Fibroblast of peridontal ligament (primary cell): ENCODE measurements at regions not wholly inside any gene's neighbourhood (a gene's known extent, or its start where the extent isn't known, plus 50 kb on each side); places are given as distances from the start of the nearest gene placed in this dataset.

ENCODE experiments used
- DNase-seq: peaks from one replicate; pipeline ENCODE4 v3.0.0-alpha.2; 2010; ENCODE audit errors: extremely low read depth

GRCh38 chr2:9156483-9156882, 50.1 kb upstream of the ASAP2 start:
- DNase-seq = no peak

- DNase-seq = no peak
Observed at GRCh38 chr2:9154061-9154460, 52.6 kb upstream of the ASAP2 start.

- no peak for DNase-seq
Observed at GRCh38 chr2:9153643-9153980, 53.0 kb upstream of the ASAP2 start.

- peak; percentile 33 for DNase-seq
Observed at GRCh38 chr2:9152975-9153642, 53.5 kb upstream of the ASAP2 start.

DNA sequence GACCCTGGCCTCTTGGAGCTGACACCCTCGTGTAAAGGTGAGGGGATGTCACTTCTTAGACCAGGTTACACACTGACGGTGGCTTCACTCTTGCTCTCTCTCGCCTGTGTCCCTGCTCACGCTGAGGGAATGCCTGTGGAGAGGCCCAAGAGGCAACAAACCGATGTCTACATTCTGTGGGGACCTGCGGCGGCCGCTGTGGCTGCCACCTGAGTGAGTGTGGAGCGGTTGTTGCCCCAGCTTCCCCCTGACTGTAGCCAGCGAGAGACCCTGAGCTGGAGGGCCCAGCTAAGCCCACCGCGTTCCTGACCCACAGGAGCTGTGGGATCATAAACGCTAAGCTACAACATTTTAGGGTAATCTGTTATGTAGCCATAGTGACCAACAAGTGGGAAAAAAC, 55.7 kb upstream of the ASAP2 start:
- no peak for DNase-seq

DNA sequence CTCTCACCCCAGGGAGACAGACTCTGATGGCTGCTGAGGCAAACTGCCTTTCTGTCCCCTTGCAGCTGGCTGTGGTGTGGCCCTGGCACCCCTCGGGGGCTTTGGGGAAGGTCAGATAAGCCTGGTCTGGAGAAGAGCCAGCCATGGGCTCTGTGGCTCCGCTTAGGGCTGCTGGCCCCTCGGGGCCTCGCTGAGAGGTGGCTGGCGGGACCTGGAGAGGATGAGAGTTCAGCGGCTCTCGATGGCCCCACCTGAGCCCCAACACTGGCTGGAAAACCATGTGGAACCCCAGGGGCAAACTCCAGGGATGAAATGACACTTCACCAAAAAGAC, 56.1 kb upstream of the ASAP2 start:
- DNase-seq = no peak

GRCh38 chr2:9149726-9150567, 56.7 kb upstream of the ASAP2 start:
- no peak for DNase-seq

GRCh38 chr2:9149388-9149660, 57.3 kb upstream of the ASAP2 start:
- DNase-seq = no peak

GRCh38 chr2:9146646-9147045, 60.0 kb upstream of the ASAP2 start:
- no peak for DNase-seq

GRCh38 chr2:9145752-9146430, 60.7 kb upstream of the ASAP2 start:
- DNase-seq = no peak

GRCh38 chr2:9145109-9145751, 61.4 kb upstream of the ASAP2 start:
- peak; percentile 87 for DNase-seq

DNA sequence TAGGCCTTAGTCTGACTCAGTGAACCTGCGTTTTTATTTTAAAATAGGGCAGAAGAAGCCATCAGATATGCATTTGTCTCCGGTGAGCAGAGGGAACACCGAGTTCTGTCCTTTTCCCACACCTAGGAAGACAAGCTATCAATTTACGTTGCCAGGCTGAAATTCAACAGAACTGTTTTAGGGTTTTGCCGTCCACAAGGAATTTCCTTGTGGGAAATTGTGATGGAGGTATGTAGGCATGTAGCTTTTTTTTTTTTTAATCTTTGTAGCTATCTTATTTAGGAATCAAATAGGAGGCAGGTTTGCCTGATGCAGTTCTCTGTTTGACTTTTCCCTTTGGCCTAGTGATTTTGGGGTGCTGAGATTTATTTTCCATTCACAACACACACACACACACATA, 62.0 kb upstream of the ASAP2 start:
- DNase-seq = peak; percentile 32

DNA sequence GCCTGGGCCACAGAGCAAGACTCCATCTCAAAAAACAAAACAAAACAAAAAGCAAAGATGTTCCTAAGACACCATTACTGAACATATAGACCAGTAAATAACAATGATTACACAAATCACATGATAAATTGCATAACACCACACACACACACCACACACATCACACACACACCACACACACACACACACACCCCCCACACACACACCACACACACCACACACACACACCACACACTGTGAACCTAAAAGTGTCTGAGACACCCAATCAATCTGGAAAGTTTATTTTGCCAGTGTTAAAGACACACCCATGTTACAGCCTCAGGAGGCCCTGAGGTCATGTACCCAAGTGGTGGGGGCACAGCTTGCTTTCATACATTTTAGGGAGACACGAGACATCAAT, 62.6 kb upstream of the ASAP2 start:
- DNase-seq = no peak

DNA sequence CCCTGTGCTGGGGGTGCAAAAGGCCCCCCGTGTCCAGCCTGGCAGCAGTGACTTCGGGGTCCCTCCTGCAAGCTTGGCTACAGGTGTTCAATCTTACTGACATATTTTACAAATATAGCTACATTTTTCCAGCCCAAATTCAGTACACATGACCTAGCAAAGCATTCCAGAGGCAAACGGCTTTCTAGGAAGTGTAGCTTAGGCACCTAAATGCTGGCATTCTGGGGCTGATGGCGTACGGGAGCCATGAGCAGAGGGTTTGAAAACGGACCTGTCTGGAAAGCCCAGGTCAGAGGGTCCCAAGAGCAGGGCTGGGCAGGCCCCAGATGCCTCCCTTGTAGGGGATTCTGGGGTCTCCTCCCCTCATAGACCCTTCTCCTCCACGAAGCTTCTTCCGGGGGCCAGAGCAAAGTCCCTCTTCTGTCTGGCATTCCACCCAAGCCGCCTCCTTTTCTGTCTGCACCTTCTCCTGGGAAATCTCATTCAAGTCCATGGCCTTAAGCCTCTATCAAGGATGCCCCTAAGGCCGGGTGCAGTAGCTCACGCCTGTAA, 63.3 kb upstream of the ASAP2 start:
- no peak for DNase-seq

- peak; percentile 92 for DNase-seq
Observed at GRCh38 chr2:9142551-9143263, 63.9 kb upstream of the ASAP2 start.

- no peak for DNase-seq
Observed at GRCh38 chr2:9141706-9142460, 64.7 kb upstream of the ASAP2 start.

DNA sequence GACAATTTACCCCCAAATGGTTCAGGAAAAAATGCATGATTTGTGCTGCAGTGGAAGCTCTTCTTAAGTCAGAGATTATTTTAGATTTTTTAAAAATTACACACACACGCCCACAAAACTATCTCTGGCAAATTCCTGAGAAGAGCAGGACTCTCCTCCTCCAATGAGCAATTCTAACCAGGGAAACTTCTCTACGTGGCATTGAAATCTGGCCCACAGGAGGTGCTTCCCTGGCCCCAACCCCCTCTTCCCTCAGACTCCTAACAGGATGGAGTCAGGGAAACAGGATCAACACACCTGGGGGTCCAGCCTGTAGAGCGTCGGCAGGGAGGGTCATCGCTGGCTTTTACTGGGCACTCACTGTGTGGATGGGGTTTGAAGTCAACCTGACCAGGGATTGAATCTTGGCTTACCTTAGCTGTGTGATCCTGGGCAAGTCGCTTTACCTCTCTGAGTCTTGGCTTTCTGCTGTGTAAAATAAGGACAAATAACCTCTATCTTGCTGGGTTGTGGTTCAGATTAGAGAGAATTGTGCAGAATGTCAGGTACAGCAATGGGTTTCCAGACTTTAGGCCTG, 65.4 kb upstream of the ASAP2 start:
- no peak for DNase-seq

DNA sequence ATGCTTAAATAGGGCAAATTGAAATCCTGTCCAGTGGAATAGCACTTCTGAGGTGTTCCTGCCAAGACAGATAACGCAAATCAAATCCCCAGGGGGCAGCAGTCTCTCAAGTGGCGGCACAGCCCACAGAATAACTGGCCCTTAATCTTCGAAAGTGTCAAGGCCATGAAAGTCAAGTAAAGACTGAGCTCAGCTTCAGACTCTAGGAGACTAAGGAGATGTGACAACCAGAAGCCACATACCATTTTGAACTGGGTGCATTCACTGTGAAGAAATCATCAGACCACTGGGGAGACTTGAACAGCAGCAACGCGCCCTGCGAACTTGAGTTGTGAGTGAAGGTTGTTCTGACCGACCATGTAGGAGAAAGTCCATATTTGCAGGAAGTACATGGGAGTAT, 66.0 kb upstream of the ASAP2 start:
- DNase-seq = no peak

DNA sequence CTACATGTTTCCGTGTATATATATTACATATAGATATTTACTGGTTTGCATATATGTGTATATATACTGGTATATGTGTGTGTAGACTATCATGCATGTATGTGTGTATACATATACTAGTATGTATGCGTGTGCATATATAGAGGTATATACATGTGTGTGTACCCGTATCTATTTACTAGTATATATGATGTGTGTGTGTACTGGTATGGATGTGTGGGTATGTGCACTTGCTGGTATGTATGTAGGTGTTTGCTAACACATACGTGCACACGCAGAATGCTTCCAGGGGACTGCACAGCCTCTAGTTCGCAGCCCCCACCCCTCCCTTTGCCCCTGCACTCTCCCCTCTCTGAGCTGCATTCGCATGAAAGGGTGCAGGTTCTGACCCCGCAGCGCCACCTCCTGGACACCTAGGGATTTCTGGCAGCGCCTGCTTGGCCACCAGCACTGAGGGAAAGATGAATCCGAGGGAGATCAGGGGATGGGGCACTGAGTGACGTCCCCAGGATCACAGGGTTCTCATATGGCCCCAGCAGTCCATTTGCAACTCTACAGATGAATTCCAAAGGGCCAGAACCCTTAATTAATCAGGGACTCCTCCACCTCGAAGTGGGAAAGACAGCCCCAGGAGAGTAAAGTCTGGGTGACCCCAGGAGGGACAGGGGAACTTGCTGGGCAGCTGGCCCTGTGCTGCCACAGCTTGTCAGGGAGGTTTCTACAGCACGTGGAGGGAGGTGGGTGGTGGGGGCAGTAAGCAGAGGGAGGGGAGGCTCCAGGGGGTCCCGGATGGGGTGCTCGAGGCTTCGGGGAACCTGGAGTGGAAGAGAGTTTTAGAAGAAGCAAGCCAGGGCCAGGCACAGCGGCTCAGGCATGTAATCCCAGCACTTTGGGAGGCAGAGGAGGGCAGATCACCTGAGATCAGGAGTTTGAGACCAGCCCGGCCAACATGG, 66.8 kb upstream of the ASAP2 start:
- DNase-seq = peak; percentile 64
